WTC11 (cell line): ENCODE measurements at regions not wholly inside any gene's neighbourhood (a gene's known extent, or its start where the extent isn't known, plus 50 kb on each side); places are given as distances from the start of the nearest gene placed in this dataset.

Experiments used
- ATF6 ChIP-seq: sonication (generic); formaldehyde crosslinking; IDR thresholded peaks from 2 replicates; pipeline ENCODE4 v1.8.1; 2023; ENCODE audit warnings: mild to moderate bottlenecking, missing genetic modification reagents
- CREM ChIP-seq: sonication (generic); formaldehyde crosslinking; IDR thresholded peaks from 2 replicates; pipeline ENCODE4 v1.8.1; 2022; ENCODE audit warnings: mild to moderate bottlenecking, missing genetic modification reagents, moderate library complexity
- MYBL2 ChIP-seq: sonication (generic); formaldehyde crosslinking; IDR thresholded peaks from 2 replicates; pipeline ENCODE4 v1.8.1; 2023; ENCODE audit warnings: mild to moderate bottlenecking, moderate library complexity, missing genetic modification reagents
- SP1 ChIP-seq: sonication (generic); formaldehyde crosslinking; conservative IDR thresholded peaks from 2 replicates; pipeline ENCODE4 v1.8.1; 2022; ENCODE audit warnings: missing genetic modification reagents

DNA sequence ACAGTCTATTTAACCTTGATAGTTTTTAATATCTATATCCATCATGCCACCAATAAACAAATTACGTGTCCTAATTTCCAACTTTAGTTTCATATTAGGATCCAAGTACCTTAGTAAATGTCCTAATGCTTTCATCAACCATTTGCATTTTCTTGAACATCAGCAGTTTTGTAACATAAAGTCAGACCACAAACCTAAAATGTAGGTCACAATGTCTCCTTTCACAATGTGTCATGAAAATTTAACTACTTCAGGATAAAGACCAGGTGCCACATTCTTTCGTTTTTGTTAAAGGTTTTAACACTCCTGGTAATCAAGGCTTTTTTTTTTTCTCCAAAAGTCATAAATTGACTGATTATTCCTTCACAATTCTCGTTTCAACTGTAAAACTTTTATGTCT is 310.7 kb upstream of the PMFBP1 start:
- no peak for TF ChIP-seq CREM (CRISPR knock-in tag)
- no peak for TF ChIP-seq MYBL2
- no peak for TF ChIP-seq SP1 (CRISPR knock-in tag)
- TF ChIP-seq ATF6, result no peak
